ENCODE measurements at regions not wholly inside any gene's neighbourhood (a gene's known extent, or its start where the extent isn't known, plus 50 kb on each side); places are given as distances from the start of the nearest gene placed in this dataset.

DNA sequence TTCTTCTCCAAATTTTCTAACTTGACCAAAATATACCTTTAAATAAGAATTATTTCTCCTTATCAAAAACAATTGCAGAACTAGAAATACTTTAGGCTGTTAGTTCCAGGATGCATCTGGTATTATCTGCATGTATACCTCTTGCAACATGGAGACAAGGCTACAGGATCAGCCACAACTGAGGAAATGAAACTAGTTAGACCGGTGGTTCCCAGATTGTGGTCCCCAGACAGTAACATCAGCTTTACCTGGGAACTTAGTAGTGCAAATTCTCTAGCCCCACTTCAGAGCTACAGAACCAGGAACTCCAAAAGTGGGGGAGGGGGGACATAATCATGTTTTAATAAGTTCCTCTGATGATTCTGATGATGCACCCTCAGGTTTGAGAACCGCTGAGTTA is 61.6 kb upstream of the C9orf72 start:
- TF ChIP-seq, protein P1, sequence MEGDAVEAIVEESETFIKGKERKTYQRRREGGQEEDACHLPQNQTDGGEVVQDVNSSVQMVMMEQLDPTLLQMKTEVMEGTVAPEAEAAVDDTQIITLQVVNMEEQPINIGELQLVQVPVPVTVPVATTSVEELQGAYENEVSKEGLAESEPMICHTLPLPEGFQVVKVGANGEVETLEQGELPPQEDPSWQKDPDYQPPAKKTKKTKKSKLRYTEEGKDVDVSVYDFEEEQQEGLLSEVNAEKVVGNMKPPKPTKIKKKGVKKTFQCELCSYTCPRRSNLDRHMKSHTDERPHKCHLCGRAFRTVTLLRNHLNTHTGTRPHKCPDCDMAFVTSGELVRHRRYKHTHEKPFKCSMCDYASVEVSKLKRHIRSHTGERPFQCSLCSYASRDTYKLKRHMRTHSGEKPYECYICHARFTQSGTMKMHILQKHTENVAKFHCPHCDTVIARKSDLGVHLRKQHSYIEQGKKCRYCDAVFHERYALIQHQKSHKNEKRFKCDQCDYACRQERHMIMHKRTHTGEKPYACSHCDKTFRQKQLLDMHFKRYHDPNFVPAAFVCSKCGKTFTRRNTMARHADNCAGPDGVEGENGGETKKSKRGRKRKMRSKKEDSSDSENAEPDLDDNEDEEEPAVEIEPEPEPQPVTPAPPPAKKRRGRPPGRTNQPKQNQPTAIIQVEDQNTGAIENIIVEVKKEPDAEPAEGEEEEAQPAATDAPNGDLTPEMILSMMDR (conservative IDR thresholded peaks at IDR 0.05; ENCODE audit: low read length), result no peak
- TF ChIP-seq EZH2phosphoT487 (IDR thresholded peaks at IDR 0.05; ENCODE audit: borderline replicate concordance), result no peak

Measured in Loucy (cell line).